Activated CD4-positive, alpha-beta memory T cell treated with anti-CD3 and anti-CD28 coated beads, Interleukin-2, amount 10 ng/mL, durations not matched to agents 7 days and 5 days (primary cell): ENCODE measurements at regions not wholly inside any gene's neighbourhood (a gene's known extent, or its start where the extent isn't known, plus 50 kb on each side); places are given as distances from the start of the nearest gene placed in this dataset.
"Not testable (repeated sequence)": the region's sequence is repeated elsewhere in the genome, so short reads cannot be mapped to it uniquely, and the experiment has no call there.

Experiments
- CTCF ChIA-PET: fragments of 350-600 bp; sonication (Branson Sonifier 250); formaldehyde crosslinking; loops from one replicate; lab custom pipeline; 2021; ENCODE audit warnings: antibody characterized with exemption, inconsistent platforms; lab: Charles Lee
- POLR2A ChIA-PET: fragments of 350-600 bp; sonication (Branson Sonifier 250); formaldehyde crosslinking; loops from one replicate; lab custom pipeline; 2021; ENCODE audit warnings: antibody characterized with exemption; lab: Charles Lee
- DNase-seq: peaks from one replicate; pipeline ENCODE4 v3.0.0-alpha.2; 2020
- H3K27ac Mint-ChIP-seq: one replicate; pipeline ENCODE4 v1.8.0; 2021; ENCODE audit warnings: mild to moderate bottlenecking, mixed read lengths
- H3K27me3 Mint-ChIP-seq: one replicate; pipeline ENCODE4 v1.8.0; 2021; ENCODE audit warnings: mixed read lengths
- H3K36me3 Mint-ChIP-seq: one replicate; pipeline ENCODE4 v1.8.0; 2021; ENCODE audit warnings: low read depth, mixed read lengths
- H3K4me1 Mint-ChIP-seq: one replicate; pipeline ENCODE4 v1.8.0; 2021; ENCODE audit warnings: mixed read lengths
- H3K4me3 Mint-ChIP-seq: one replicate; pipeline ENCODE4 v1.8.0; 2021; ENCODE audit warnings: mild to moderate bottlenecking, mixed read lengths
- H3K9me3 Mint-ChIP-seq: one replicate; pipeline ENCODE4 v1.8.0; 2021; ENCODE audit warnings: mixed read lengths

GRCh38 chr10:8415029-8415428 lies 360.5 kb downstream of the GATA3 start:
- DNase-seq, H3K4me3 Mint-ChIP-seq, H3K36me3 Mint-ChIP-seq, H3K9me3 Mint-ChIP-seq, H3K27me3 Mint-ChIP-seq, H3K27ac Mint-ChIP-seq: not testable (repeated sequence)
- peaks cover 39% of the 10 kb centered on the region for H3K4me1 Mint-ChIP-seq
- POLR2A ChIA-PET = interaction anchor here (1.2 kb wide), 2 partner anchors 12 to 16 kb away, joined by 3 to 4 read pairs; no protein-coding TSS in a partner anchor
- CTCF ChIA-PET = interaction anchor here (1.6 to 1.7 kb wide), 2 partner anchors 9 to 11 kb away, joined by 4 read pairs; no protein-coding TSS in a partner anchor

GRCh38 chr10:8416192-8416701 lies 361.8 kb downstream of the GATA3 start:
- Mint-ChIP-seq H3K9me3 (peaks cover 7% of the 10 kb centered on the region), H3K27ac (peak overlapping the region; percentile 73), H3K36me3 (peaks cover 6% of the 10 kb centered on the region), H3K4me3 (peak overlapping the region; percentile 13), H3K27me3 (no peaks in the 10 kb centered on the region), H3K4me1 (peaks cover 44% of the 10 kb centered on the region)
- ChIA-PET POLR2A (interaction anchor here (0.6 to 2.4 kb wide), 15 partner anchors 9 to 458 kb away, joined by 3 to 27 read pairs (median 3); partner anchors contain the start of gene GATA3), CTCF (interaction anchor here (1.2 to 1.6 kb wide), 2 partner anchors 12 to 53 kb away, joined by 4 read pairs; no protein-coding TSS in a partner anchor)
- peak; percentile 41 for DNase-seq

- ChIA-PET CTCF (interaction anchor here (1.2 kb wide), 1 partner anchor 52 kb away, joined by 4 read pairs; no protein-coding TSS in a partner anchor), POLR2A (interaction anchor here (0.6 to 2.4 kb wide), 14 partner anchors 10 to 459 kb away, joined by 3 to 27 read pairs (median 3); partner anchors contain the start of gene GATA3)
- Mint-ChIP-seq H3K4me3 (peak overlapping the region; percentile 13), H3K4me1 (peaks cover 44% of the 10 kb centered on the region), H3K36me3 (peaks cover 6% of the 10 kb centered on the region), H3K27ac (peak overlapping the region; percentile 73), H3K27me3 (no peaks in the 10 kb centered on the region), H3K9me3 (peaks cover 7% of the 10 kb centered on the region)
- DNase-seq = no peak
Observed at GRCh38 chr10:8416760-8417159, 362.3 kb downstream of the GATA3 start.

- H3K4me1 Mint-ChIP-seq = peaks cover 44% of the 10 kb centered on the region
- peaks cover 7% of the 10 kb centered on the region for H3K9me3 Mint-ChIP-seq
- ChIA-PET POLR2A (interaction anchor here (1.0 to 2.4 kb wide), 5 partner anchors 10 to 343 kb away, joined by 3 to 27 read pairs (median 6); no protein-coding TSS in a partner anchor), CTCF (no interaction called here)
- H3K27me3 Mint-ChIP-seq = no peaks in the 10 kb centered on the region
- H3K27ac Mint-ChIP-seq = peak overlapping the region; percentile 73
- H3K4me3 Mint-ChIP-seq = no peak overlapping the region
- no peak for DNase-seq
- H3K36me3 Mint-ChIP-seq = peaks cover 6% of the 10 kb centered on the region
Observed at GRCh38 chr10:8417631-8418030, 363.1 kb downstream of the GATA3 start.

- POLR2A ChIA-PET = no interaction called here
- no peaks in the 10 kb centered on the region for H3K27me3 Mint-ChIP-seq
Observed at GRCh38 chr10:8418631-8419030, 364.1 kb downstream of the GATA3 start.

GRCh38 chr10:8420182-8420581 lies 365.7 kb downstream of the GATA3 start:
- H3K27me3 Mint-ChIP-seq = no peaks in the 10 kb centered on the region
- no peak for DNase-seq
- H3K27ac Mint-ChIP-seq = no peak overlapping the region
- peaks cover 5% of the 10 kb centered on the region for H3K9me3 Mint-ChIP-seq
- no peak overlapping the region for H3K4me3 Mint-ChIP-seq
- CTCF ChIA-PET = no interaction called here
- peaks cover 51% of the 10 kb centered on the region for H3K4me1 Mint-ChIP-seq
- H3K36me3 Mint-ChIP-seq = peaks cover 6% of the 10 kb centered on the region
- POLR2A ChIA-PET = interaction anchor here (0.7 kb wide), 1 partner anchor 19 kb away, joined by 3 read pairs; no protein-coding TSS in a partner anchor

More at GRCh38 chr10:8418631-8419030, 364.1 kb downstream of the GATA3 start:
- Mint-ChIP-seq H3K4me3 (no peak overlapping the region), H3K36me3 (peaks cover 6% of the 10 kb centered on the region), H3K4me1 (peaks cover 44% of the 10 kb centered on the region), H3K27ac (no peak overlapping the region), H3K9me3 (peaks cover 7% of the 10 kb centered on the region)
- CTCF ChIA-PET = no interaction called here
- DNase-seq = no peak

- no peaks in the 10 kb centered on the region for H3K36me3 Mint-ChIP-seq
- DNase-seq = peak; percentile 37
- H3K27ac Mint-ChIP-seq = peak overlapping the region; percentile 51
- no peaks in the 10 kb centered on the region for H3K27me3 Mint-ChIP-seq
- peaks cover 23% of the 10 kb centered on the region for H3K4me1 Mint-ChIP-seq
- POLR2A ChIA-PET = no interaction called here
- no peak overlapping the region for H3K4me3 Mint-ChIP-seq
- peaks cover 2% of the 10 kb centered on the region for H3K9me3 Mint-ChIP-seq
- CTCF ChIA-PET = no interaction called here
Observed at GRCh38 chr10:8424555-8425211, 370.2 kb downstream of the GATA3 start.

GRCh38 chr10:8428654-8429053 lies 374.2 kb downstream of the GATA3 start:
- CTCF ChIA-PET = interaction anchor here (1.4 kb wide), 1 partner anchor 12 kb away, joined by 4 read pairs; no protein-coding TSS in a partner anchor

GRCh38 chr10:8430321-8430720 lies 375.8 kb downstream of the GATA3 start:
- Mint-ChIP-seq H3K4me3 (no peak overlapping the region), H3K36me3 (no peaks in the 10 kb centered on the region), H3K27me3 (no peaks in the 10 kb centered on the region), H3K9me3 (no peaks in the 10 kb centered on the region), H3K4me1 (peaks cover 8% of the 10 kb centered on the region), H3K27ac (no peak overlapping the region)
- ChIA-PET POLR2A (interaction anchor here (1.2 to 1.8 kb wide), 2 partner anchors 15 to 98 kb away, joined by 4 read pairs; no protein-coding TSS in a partner anchor), CTCF (interaction anchor here (1.3 kb wide), 1 partner anchor 28 kb away, joined by 4 read pairs; no protein-coding TSS in a partner anchor)
- no peak for DNase-seq

More at GRCh38 chr10:8428654-8429053, 374.2 kb downstream of the GATA3 start:
- no peak for DNase-seq
- no peaks in the 10 kb centered on the region for H3K27me3 Mint-ChIP-seq
- H3K27ac Mint-ChIP-seq = no peak overlapping the region
- POLR2A ChIA-PET = no interaction called here
- no peak overlapping the region for H3K4me3 Mint-ChIP-seq
- peaks cover 19% of the 10 kb centered on the region for H3K4me1 Mint-ChIP-seq
- H3K36me3 Mint-ChIP-seq = no peaks in the 10 kb centered on the region
- peaks cover 2% of the 10 kb centered on the region for H3K9me3 Mint-ChIP-seq

GRCh38 chr10:8431511-8431910 lies 377.0 kb downstream of the GATA3 start:
- POLR2A ChIA-PET = interaction anchor here (1.0 to 1.8 kb wide), 3 partner anchors 9 to 99 kb away, joined by 4 read pairs; no protein-coding TSS in a partner anchor
- H3K36me3 Mint-ChIP-seq = peaks cover 2% of the 10 kb centered on the region
- no peak for DNase-seq
- no peak overlapping the region for H3K27ac Mint-ChIP-seq
- H3K4me1 Mint-ChIP-seq = peaks cover 8% of the 10 kb centered on the region
- no peak overlapping the region for H3K4me3 Mint-ChIP-seq
- H3K9me3 Mint-ChIP-seq = peaks cover 2% of the 10 kb centered on the region
- CTCF ChIA-PET = no interaction called here
- no peaks in the 10 kb centered on the region for H3K27me3 Mint-ChIP-seq

GRCh38 chr10:8435186-8436055 lies 380.9 kb downstream of the GATA3 start:
- Mint-ChIP-seq H3K4me3 (no peak overlapping the region), H3K9me3 (peaks cover 6% of the 10 kb centered on the region), H3K4me1 (peaks cover 36% of the 10 kb centered on the region), H3K27ac (no peak overlapping the region), H3K36me3 (peaks cover 8% of the 10 kb centered on the region), H3K27me3 (peaks cover 2% of the 10 kb centered on the region)
- no peak for DNase-seq
- ChIA-PET CTCF (no interaction called here), POLR2A (no interaction called here)

GRCh38 chr10:8437896-8438295 lies 383.4 kb downstream of the GATA3 start:
- H3K9me3 Mint-ChIP-seq = peaks cover 6% of the 10 kb centered on the region
- H3K27ac Mint-ChIP-seq = peak overlapping the region; percentile 16
- ChIA-PET CTCF (interaction anchor here (0.6 to 1.6 kb wide), 2 partner anchors 25 to 34 kb away, joined by 3 to 6 read pairs; no protein-coding TSS in a partner anchor), POLR2A (interaction anchor here (0.9 to 1.5 kb wide), 4 partner anchors 35 to 378 kb away, joined by 3 to 11 read pairs (median 6); no protein-coding TSS in a partner anchor)
- peaks cover 36% of the 10 kb centered on the region for H3K4me1 Mint-ChIP-seq
- peaks cover 6% of the 10 kb centered on the region for H3K27me3 Mint-ChIP-seq
- H3K36me3 Mint-ChIP-seq = peaks cover 8% of the 10 kb centered on the region
- H3K4me3 Mint-ChIP-seq = no peak overlapping the region
- DNase-seq = no peak
